Activated naive CD4-positive, alpha-beta T cell treated with anti-CD3 and anti-CD28 coated beads, Interleukin-2, amount 50 U/mL, for 24 hours (primary cell): ENCODE measurements at regions not wholly inside any gene's neighbourhood (a gene's known extent, or its start where the extent isn't known, plus 50 kb on each side); places are given as distances from the start of the nearest gene placed in this dataset.

Source experiments
- H3K27ac Mint-ChIP-seq: one replicate; pipeline ENCODE4 v1.8.0; 2021; ENCODE audit warnings: mild to moderate bottlenecking, mixed read lengths
- H3K27me3 Mint-ChIP-seq: one replicate; pipeline ENCODE4 v1.8.0; 2021; ENCODE audit warnings: mixed read lengths
- H3K36me3 Mint-ChIP-seq: one replicate; pipeline ENCODE4 v1.8.0; 2021; ENCODE audit warnings: mixed read lengths
- H3K4me1 Mint-ChIP-seq: one replicate; pipeline ENCODE4 v1.8.0; 2021; ENCODE audit warnings: mixed read lengths
- H3K4me3 Mint-ChIP-seq: one replicate; pipeline ENCODE4 v1.8.0; 2021; ENCODE audit warnings: mild to moderate bottlenecking, mixed read lengths
- H3K9me3 Mint-ChIP-seq: one replicate; pipeline ENCODE4 v1.8.0; 2021; ENCODE audit warnings: mixed read lengths

DNA sequence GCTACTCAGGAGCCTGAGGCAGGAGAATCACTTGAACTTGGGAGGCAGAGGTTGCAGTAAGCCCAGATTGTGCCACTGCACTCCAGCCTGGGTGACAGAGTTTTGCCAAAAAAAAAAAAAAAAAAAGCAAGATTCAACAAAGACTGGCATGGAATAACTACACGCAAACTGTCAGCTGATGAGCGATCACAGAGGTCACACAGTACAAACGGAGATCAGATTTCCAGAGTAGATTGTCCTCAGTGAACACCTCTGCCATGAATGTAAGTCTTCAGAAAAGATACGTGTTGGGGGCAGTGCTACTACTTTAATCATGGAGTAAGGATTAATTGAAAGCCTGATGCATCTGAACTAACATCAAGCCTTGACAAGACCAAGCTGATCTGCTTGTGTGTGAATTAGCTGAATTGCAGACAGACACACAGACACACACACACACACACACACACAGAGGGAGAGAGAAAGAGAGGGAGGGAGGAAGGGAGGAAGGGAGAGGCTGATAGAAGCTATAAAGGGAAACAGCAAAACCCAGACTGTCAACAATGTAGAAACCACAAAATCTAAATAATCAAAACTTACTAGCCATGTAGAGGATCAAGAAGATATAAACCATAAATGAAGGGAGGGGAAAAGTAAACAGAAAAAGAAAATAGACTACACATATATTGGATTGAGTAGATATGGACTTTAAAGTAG, 222.9 kb upstream of the ZNF462 start:
- no peaks in the 10 kb centered on the region for H3K4me1 Mint-ChIP-seq
- peaks cover 13% of the 10 kb centered on the region for H3K9me3 Mint-ChIP-seq
- H3K4me3 Mint-ChIP-seq = no peak overlapping the region
- H3K27me3 Mint-ChIP-seq = no peaks in the 10 kb centered on the region
- H3K36me3 Mint-ChIP-seq = no peaks in the 10 kb centered on the region
- no peak overlapping the region for H3K27ac Mint-ChIP-seq

- H3K36me3 Mint-ChIP-seq = no peaks in the 10 kb centered on the region
- no peaks in the 10 kb centered on the region for H3K4me1 Mint-ChIP-seq
- H3K27me3 Mint-ChIP-seq = no peaks in the 10 kb centered on the region
- H3K27ac Mint-ChIP-seq = no peak overlapping the region
- no peak overlapping the region for H3K4me3 Mint-ChIP-seq
- peaks cover 20% of the 10 kb centered on the region for H3K9me3 Mint-ChIP-seq
These were observed 219.6 kb upstream of the ZNF462 start for GRCh38 chr9:106643211-106643930.

- H3K27me3 Mint-ChIP-seq = no peaks in the 10 kb centered on the region
- peaks cover 20% of the 10 kb centered on the region for H3K9me3 Mint-ChIP-seq
- no peaks in the 10 kb centered on the region for H3K4me1 Mint-ChIP-seq
- H3K27ac Mint-ChIP-seq = no peak overlapping the region
- no peaks in the 10 kb centered on the region for H3K36me3 Mint-ChIP-seq
- H3K4me3 Mint-ChIP-seq = no peak overlapping the region
These were observed 218.3 kb upstream of the ZNF462 start for GRCh38 chr9:106644661-106645060.

- H3K27me3 Mint-ChIP-seq = no peaks in the 10 kb centered on the region
- peaks cover 9% of the 10 kb centered on the region for H3K9me3 Mint-ChIP-seq
- H3K36me3 Mint-ChIP-seq = no peaks in the 10 kb centered on the region
- H3K27ac Mint-ChIP-seq = no peak overlapping the region
- no peak overlapping the region for H3K4me3 Mint-ChIP-seq
- H3K4me1 Mint-ChIP-seq = no peaks in the 10 kb centered on the region
These were observed 214.2 kb upstream of the ZNF462 start for GRCh38 chr9:106648799-106649198.

DNA sequence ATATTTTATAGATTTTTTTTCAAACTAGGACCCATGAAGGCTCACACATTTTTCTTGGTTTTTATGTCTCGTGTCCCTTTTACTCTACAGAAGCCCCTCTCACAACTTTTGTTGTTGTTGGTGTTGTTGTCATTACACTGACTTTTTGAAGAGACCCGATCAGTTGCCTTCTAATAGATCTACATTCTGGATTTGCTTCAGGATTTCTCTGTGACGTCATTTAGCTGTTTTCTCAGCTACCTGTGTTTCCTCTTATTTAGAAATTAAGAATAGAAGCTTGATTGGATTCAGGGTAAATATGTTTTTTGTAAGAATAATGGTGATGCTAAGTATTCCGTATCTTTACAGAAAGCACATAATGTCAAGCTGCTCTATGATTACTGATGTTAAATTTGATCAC, 213.3 kb upstream of the ZNF462 start:
- Mint-ChIP-seq H3K36me3 (no peaks in the 10 kb centered on the region), H3K4me1 (no peaks in the 10 kb centered on the region), H3K9me3 (peaks cover 15% of the 10 kb centered on the region), H3K27me3 (no peaks in the 10 kb centered on the region), H3K4me3 (no peak overlapping the region), H3K27ac (no peak overlapping the region)

- H3K4me1 Mint-ChIP-seq = no peaks in the 10 kb centered on the region
- no peaks in the 10 kb centered on the region for H3K36me3 Mint-ChIP-seq
- no peaks in the 10 kb centered on the region for H3K27me3 Mint-ChIP-seq
- H3K4me3 Mint-ChIP-seq = no peak overlapping the region
- H3K27ac Mint-ChIP-seq = no peak overlapping the region
- peaks cover 9% of the 10 kb centered on the region for H3K9me3 Mint-ChIP-seq
These were observed 209.8 kb upstream of the ZNF462 start for GRCh38 chr9:106653213-106653612.

DNA sequence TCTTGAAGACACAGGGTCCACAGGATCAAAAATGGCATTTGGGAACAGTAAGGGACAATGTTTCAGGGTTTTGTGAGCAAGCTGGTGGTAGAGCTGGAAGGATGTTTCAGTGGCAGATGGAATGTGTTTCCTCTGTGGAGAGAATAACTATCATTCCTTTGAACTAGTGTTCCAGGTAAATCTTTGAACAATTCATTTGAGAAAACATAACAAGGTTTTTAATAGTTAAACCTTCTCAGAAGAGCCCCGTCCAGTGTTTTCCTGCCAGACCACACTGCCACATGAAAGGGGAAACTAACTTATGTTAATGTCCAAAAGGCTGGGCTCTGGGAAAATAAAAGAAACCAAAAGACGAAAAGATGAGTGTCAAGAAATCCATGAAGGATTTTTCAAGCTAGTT, 207.0 kb upstream of the ZNF462 start:
- no peaks in the 10 kb centered on the region for H3K27me3 Mint-ChIP-seq
- H3K4me3 Mint-ChIP-seq = no peak overlapping the region
- no peak overlapping the region for H3K27ac Mint-ChIP-seq
- no peaks in the 10 kb centered on the region for H3K4me1 Mint-ChIP-seq
- peaks cover 9% of the 10 kb centered on the region for H3K9me3 Mint-ChIP-seq
- no peaks in the 10 kb centered on the region for H3K36me3 Mint-ChIP-seq

DNA sequence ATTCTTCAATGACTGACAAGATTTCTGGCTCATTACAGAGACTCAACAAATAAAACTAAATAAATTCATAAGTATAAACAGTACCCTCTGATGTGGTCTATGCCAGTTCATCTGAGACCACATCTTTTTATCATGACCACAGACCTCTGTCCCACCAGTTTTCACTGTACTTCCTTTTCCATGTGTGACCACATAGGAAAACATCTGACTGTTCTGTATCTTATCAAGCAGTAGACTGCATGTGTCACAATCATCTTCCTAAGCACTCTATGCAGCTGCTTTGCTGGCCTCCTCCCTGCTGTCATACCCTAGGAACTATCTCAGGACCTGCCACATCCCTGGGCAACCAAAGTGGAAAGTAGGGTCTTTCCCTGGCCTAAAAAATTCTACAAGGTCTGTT, 205.0 kb upstream of the ZNF462 start:
- H3K9me3 Mint-ChIP-seq = peaks cover 9% of the 10 kb centered on the region
- no peak overlapping the region for H3K27ac Mint-ChIP-seq
- no peaks in the 10 kb centered on the region for H3K36me3 Mint-ChIP-seq
- H3K27me3 Mint-ChIP-seq = no peaks in the 10 kb centered on the region
- H3K4me3 Mint-ChIP-seq = no peak overlapping the region
- H3K4me1 Mint-ChIP-seq = no peaks in the 10 kb centered on the region

- H3K4me3 Mint-ChIP-seq = no peak overlapping the region
- no peaks in the 10 kb centered on the region for H3K4me1 Mint-ChIP-seq
- H3K9me3 Mint-ChIP-seq = no peaks in the 10 kb centered on the region
- H3K27me3 Mint-ChIP-seq = no peaks in the 10 kb centered on the region
- H3K27ac Mint-ChIP-seq = no peak overlapping the region
- H3K36me3 Mint-ChIP-seq = no peaks in the 10 kb centered on the region
These were observed 194.4 kb upstream of the ZNF462 start for GRCh38 chr9:106668534-106668933.

DNA sequence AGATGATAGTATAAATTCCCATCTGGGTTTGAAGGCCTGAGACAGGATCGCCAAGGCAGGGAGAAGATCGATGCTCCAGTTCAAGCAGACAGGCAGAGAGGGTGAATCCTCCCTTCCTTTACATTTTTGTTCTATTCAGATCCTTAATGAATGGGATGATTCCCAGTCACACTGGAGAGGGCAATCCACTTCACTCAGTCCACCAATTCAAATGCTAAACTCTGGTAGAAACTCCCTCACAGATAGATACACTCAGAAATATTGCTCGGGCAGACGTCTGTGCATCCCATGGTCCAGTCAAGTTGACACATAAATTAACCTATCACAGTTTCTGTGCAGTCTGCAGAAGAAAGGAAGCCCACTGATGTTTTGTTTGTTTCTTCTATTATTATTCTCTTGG, 193.1 kb upstream of the ZNF462 start:
- Mint-ChIP-seq H3K36me3 (no peaks in the 10 kb centered on the region), H3K27me3 (no peaks in the 10 kb centered on the region), H3K9me3 (no peaks in the 10 kb centered on the region), H3K4me3 (no peak overlapping the region), H3K4me1 (no peaks in the 10 kb centered on the region), H3K27ac (no peak overlapping the region)

- no peaks in the 10 kb centered on the region for H3K36me3 Mint-ChIP-seq
- no peaks in the 10 kb centered on the region for H3K9me3 Mint-ChIP-seq
- H3K27me3 Mint-ChIP-seq = no peaks in the 10 kb centered on the region
- no peaks in the 10 kb centered on the region for H3K4me1 Mint-ChIP-seq
- no peak overlapping the region for H3K27ac Mint-ChIP-seq
- H3K4me3 Mint-ChIP-seq = no peak overlapping the region
These were observed 192.5 kb upstream of the ZNF462 start for GRCh38 chr9:106670418-106670817.

DNA sequence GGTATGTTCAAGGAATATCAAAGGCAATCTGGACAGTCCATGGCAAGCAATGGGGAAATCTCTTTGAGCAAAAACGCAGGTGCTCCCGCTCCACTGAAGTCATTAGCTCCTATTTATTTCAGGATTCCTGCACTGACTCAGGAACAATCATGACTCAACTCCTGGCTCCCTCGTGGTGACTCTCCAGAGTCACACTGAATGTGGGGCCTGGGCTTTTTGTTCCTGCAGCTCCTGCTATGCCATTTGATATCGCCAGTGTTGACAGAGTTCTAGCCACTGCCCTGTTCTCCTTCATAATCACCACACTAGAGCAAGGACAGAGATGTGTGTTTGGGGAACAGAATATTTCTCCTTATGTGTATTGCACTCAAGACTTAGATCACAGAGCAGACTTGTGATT, 187.2 kb upstream of the ZNF462 start:
- H3K9me3 Mint-ChIP-seq = no peaks in the 10 kb centered on the region
- no peak overlapping the region for H3K4me3 Mint-ChIP-seq
- H3K27ac Mint-ChIP-seq = no peak overlapping the region
- H3K36me3 Mint-ChIP-seq = no peaks in the 10 kb centered on the region
- no peaks in the 10 kb centered on the region for H3K4me1 Mint-ChIP-seq
- H3K27me3 Mint-ChIP-seq = no peaks in the 10 kb centered on the region

GRCh38 chr9:106677374-106677773, 185.6 kb upstream of the ZNF462 start:
- Mint-ChIP-seq H3K4me1 (no peaks in the 10 kb centered on the region), H3K9me3 (no peaks in the 10 kb centered on the region), H3K4me3 (no peak overlapping the region), H3K36me3 (no peaks in the 10 kb centered on the region), H3K27me3 (no peaks in the 10 kb centered on the region), H3K27ac (no peak overlapping the region)

DNA sequence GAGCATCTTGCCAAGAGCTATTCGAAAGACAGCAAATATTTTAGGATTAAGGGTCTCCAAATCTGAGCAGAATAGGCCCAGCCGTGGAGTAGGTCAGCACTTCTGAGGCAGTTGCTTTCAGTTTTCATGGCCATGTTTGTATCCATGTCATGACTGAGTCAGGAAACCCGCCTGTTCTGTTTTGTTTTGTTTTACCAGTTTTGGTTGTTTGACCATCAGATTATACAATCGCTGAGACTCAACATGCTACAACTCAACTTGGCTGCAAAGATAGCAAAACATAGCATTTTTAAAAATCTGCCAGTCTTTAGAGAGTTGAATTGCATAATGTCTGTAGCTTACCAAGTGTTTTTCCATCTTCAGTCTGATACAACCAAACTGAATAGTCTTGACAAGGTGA, 185.1 kb upstream of the ZNF462 start:
- no peaks in the 10 kb centered on the region for H3K9me3 Mint-ChIP-seq
- no peaks in the 10 kb centered on the region for H3K36me3 Mint-ChIP-seq
- no peak overlapping the region for H3K27ac Mint-ChIP-seq
- H3K4me3 Mint-ChIP-seq = no peak overlapping the region
- no peaks in the 10 kb centered on the region for H3K27me3 Mint-ChIP-seq
- no peaks in the 10 kb centered on the region for H3K4me1 Mint-ChIP-seq

GRCh38 chr9:106678273-106678672, 184.7 kb upstream of the ZNF462 start:
- Mint-ChIP-seq H3K27me3 (no peaks in the 10 kb centered on the region), H3K9me3 (no peaks in the 10 kb centered on the region), H3K4me1 (no peaks in the 10 kb centered on the region), H3K27ac (no peak overlapping the region), H3K4me3 (no peak overlapping the region), H3K36me3 (no peaks in the 10 kb centered on the region)

DNA sequence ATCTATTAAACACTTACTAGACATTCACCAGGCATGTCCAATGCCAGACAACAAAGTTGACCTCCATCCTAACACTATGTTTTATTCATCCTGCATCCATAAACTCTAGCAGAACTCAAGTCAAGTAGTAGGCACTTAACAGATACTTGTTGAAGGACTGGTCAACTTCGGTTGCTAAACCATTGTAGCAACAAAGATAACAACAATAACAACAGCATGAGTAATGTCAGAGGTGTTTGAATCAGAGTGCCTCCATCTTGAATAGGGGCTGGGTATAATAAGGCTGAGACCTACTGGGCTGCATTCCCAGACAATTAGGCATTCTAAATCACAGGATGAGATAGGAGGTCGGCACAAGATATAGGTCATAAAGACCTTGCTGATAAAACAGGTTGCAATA, 180.5 kb upstream of the ZNF462 start:
- Mint-ChIP-seq H3K36me3 (no peaks in the 10 kb centered on the region), H3K27ac (no peak overlapping the region), H3K9me3 (no peaks in the 10 kb centered on the region), H3K27me3 (no peaks in the 10 kb centered on the region), H3K4me3 (no peak overlapping the region), H3K4me1 (no peaks in the 10 kb centered on the region)

DNA sequence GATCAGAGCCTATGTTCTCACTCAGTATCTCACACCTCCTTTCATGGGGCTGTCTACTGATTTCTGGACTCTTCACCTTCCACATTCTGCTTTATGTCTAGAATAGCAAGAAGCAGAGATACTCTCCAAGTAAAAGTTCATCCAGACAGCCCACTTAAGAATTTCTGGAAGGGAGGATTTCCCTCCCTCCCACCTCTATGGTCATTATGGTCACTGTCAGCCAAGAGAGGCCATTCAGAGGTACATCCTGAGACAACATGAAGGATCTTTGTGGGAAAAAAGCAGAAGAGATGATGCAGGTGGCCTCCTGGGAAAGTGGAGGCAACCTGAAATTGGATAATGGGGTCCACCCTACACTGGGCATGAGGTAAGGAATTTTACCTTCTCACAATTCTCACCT, 179.5 kb upstream of the ZNF462 start:
- H3K4me3 Mint-ChIP-seq = no peak overlapping the region
- no peaks in the 10 kb centered on the region for H3K9me3 Mint-ChIP-seq
- no peak overlapping the region for H3K27ac Mint-ChIP-seq
- H3K4me1 Mint-ChIP-seq = no peaks in the 10 kb centered on the region
- no peaks in the 10 kb centered on the region for H3K36me3 Mint-ChIP-seq
- no peaks in the 10 kb centered on the region for H3K27me3 Mint-ChIP-seq
